GM23248 (cell line): ENCODE measurements at regions not wholly inside any gene's neighbourhood (a gene's known extent, or its start where the extent isn't known, plus 50 kb on each side); places are given as distances from the start of the nearest gene placed in this dataset.

Experiments used
- EZH2 ChIP-seq: fragments of 200-600 bp; sonication (generic); IDR thresholded peaks from 2 replicates; pipeline ENCODE4 v1.6.1; 2018; ENCODE audit warnings: antibody characterized with exemption, mild to moderate bottlenecking; ENCODE audit not compliant: insufficient read depth, poor library complexity, severe bottlenecking
- EZH2phosphoT487 ChIP-seq: fragments of 200-600 bp; sonication (generic); IDR thresholded peaks from 2 replicates; pipeline ENCODE4 v1.6.1; 2018; ENCODE audit warnings: antibody characterized with exemption, moderate library complexity, mild to moderate bottlenecking, low read depth; ENCODE audit not compliant: insufficient read depth

GRCh38 chr3:145188079-145188770 is 972.8 kb downstream of the PLOD2 start:
- TF ChIP-seq EZH2 (no peak), EZH2phosphoT487 (no peak)
